Astrocyte (in vitro differentiated cells and primary cell): ENCODE measurements at regions not wholly inside any gene's neighbourhood (a gene's known extent, or its start where the extent isn't known, plus 50 kb on each side); places are given as distances from the start of the nearest gene placed in this dataset.

ENCODE experiments used
- EZH2 ChIP-seq: IDR thresholded peaks from 2 replicates; pipeline ENCODE4 v1.6.1; 2012; ENCODE audit warnings: mild to moderate bottlenecking, low read length, inconsistent platforms; ENCODE audit not compliant: insufficient read depth
- TF ChIP-seq, protein P1 (sequence below): IDR thresholded peaks from 2 replicates; pipeline ENCODE4 v1.5.1; 2011; ENCODE audit warnings: low read depth, mild to moderate bottlenecking, inconsistent platforms, low read length, moderate library complexity; ENCODE audit not compliant: insufficient read depth

DNA sequence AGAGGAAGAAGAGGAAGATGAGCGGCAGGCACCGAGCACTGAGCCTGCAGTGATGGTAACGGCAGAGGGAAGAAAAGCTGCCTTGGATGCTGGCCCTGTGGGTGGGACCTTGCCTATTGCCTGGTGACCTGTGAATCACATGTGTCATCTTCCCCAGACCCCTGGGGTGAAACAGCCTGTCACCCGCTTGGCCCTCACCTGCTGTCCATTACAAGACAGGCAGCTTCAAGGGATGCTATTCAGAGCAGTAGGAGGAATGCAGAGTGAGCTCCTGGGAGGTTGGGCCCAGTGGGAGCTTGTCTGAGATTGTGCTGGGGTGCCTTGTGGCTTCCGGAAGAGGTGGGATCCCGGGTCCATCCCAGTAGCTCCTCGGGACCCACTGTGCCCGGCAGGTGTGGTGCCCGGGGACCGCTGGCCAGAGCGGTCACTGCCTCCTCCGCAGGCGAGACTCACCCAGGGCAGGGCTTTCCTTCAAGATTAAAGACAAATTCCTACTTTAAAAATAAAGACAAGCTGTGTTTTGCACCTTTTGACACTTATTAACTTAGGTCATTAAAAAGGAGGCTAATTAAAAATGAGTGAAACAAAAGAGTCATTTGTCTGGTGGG is 440.2 kb upstream of the MKI67 start:
- TF ChIP-seq, protein P1, sequence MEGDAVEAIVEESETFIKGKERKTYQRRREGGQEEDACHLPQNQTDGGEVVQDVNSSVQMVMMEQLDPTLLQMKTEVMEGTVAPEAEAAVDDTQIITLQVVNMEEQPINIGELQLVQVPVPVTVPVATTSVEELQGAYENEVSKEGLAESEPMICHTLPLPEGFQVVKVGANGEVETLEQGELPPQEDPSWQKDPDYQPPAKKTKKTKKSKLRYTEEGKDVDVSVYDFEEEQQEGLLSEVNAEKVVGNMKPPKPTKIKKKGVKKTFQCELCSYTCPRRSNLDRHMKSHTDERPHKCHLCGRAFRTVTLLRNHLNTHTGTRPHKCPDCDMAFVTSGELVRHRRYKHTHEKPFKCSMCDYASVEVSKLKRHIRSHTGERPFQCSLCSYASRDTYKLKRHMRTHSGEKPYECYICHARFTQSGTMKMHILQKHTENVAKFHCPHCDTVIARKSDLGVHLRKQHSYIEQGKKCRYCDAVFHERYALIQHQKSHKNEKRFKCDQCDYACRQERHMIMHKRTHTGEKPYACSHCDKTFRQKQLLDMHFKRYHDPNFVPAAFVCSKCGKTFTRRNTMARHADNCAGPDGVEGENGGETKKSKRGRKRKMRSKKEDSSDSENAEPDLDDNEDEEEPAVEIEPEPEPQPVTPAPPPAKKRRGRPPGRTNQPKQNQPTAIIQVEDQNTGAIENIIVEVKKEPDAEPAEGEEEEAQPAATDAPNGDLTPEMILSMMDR: no peak
- TF ChIP-seq EZH2: no peak
